ENCODE measurements at regions not wholly inside any gene's neighbourhood (a gene's known extent, or its start where the extent isn't known, plus 50 kb on each side); places are given as distances from the start of the nearest gene placed in this dataset.
"Not testable (repeated sequence)": the region's sequence is repeated elsewhere in the genome, so short reads cannot be mapped to it uniquely, and the experiment has no call there.

GRCh38 chr7:16318989-16319915 is 102.1 kb downstream of the CRPPA start:
- peak in 1 of 2 experiments; percentile 6 for DNase-seq

GRCh38 chr7:16318463-16318862 is 102.9 kb downstream of the CRPPA start:
- DNase-seq = no peak

GRCh38 chr7:16317406-16317805 is 103.9 kb downstream of the CRPPA start:
- no peak for DNase-seq

GRCh38 chr7:16315280-16315679 is 106.1 kb downstream of the CRPPA start:
- DNase-seq = no peak

- DNase-seq = no peak
These were observed 112.2 kb downstream of the CRPPA start for GRCh38 chr7:16309129-16309528.

GRCh38 chr7:16301291-16301690 is 120.0 kb downstream of the CRPPA start:
- no peak for DNase-seq

GRCh38 chr7:16300361-16300895 is 120.9 kb downstream of the CRPPA start:
- DNase-seq = no peak

GRCh38 chr7:16299853-16300252 is 121.5 kb downstream of the CRPPA start:
- no peak for DNase-seq

- DNase-seq = no peak
These were observed 123.1 kb downstream of the CRPPA start for GRCh38 chr7:16298221-16298620.

GRCh38 chr7:16295558-16295957 is 125.8 kb downstream of the CRPPA start:
- no peak for DNase-seq

GRCh38 chr7:16293669-16294425 is 127.5 kb downstream of the CRPPA start:
- DNase-seq = no peak

GRCh38 chr7:16284581-16284980 is 136.8 kb downstream of the CRPPA start:
- no peak for DNase-seq

- no peak for DNase-seq
These were observed 143.1 kb downstream of the CRPPA start for GRCh38 chr7:16278167-16278787.

GRCh38 chr7:16271990-16272665 is 149.2 kb downstream of the CRPPA start:
- no peak for DNase-seq

- DNase-seq = no peak
These were observed 149.9 kb downstream of the CRPPA start for GRCh38 chr7:16271355-16271915.

- DNase-seq = no peak
These were observed 150.5 kb downstream of the CRPPA start for GRCh38 chr7:16270844-16271243.

GRCh38 chr7:16268821-16269768 is 152.2 kb downstream of the CRPPA start:
- DNase-seq = no peak

- no peak for DNase-seq
These were observed 153.2 kb downstream of the CRPPA start for GRCh38 chr7:16267953-16268820.

- no peak for DNase-seq
These were observed 154.5 kb downstream of the CRPPA start for GRCh38 chr7:16266877-16267276.

- DNase-seq = not testable (repeated sequence)
These were observed 154.9 kb downstream of the CRPPA start for GRCh38 chr7:16266470-16266869.

Data from SW 1271 (cell line).